ENCODE measurements at regions not wholly inside any gene's neighbourhood (a gene's known extent, or its start where the extent isn't known, plus 50 kb on each side); places are given as distances from the start of the nearest gene placed in this dataset.
"Not testable (repeated sequence)": the region's sequence is repeated elsewhere in the genome, so short reads cannot be mapped to it uniquely, and the experiment has no call there.

DNA sequence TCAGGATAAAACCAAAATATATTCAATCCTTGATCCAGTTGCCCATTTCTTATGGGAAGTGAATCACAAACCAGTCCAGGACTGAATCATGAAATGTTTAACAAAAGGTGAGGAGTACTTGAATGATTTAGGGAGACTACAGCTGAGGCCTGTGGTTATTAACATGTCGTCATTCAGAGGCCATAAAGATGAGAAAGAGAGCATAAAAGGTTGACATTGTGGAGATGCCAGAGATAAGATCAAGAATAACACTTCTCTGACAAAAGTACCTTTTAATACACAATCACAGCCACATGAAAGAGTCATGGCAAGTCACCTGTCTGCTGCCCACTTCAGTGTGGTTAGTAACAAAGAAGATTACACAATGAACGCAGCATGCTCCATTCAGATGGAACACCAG lies 1195.7 kb upstream of the SORCS1 start:
- peak; percentile 3 for DNase-seq (ENCODE audit: low spot score)

- DNase-seq (ENCODE audit: low spot score) = peak; percentile 72
Measured at GRCh38 chr10:108358912-108359311, 1194.4 kb upstream of the SORCS1 start.

- DNase-seq (ENCODE audit: low spot score) = no peak
Measured at GRCh38 chr10:108352771-108353170, 1188.3 kb upstream of the SORCS1 start.

DNA sequence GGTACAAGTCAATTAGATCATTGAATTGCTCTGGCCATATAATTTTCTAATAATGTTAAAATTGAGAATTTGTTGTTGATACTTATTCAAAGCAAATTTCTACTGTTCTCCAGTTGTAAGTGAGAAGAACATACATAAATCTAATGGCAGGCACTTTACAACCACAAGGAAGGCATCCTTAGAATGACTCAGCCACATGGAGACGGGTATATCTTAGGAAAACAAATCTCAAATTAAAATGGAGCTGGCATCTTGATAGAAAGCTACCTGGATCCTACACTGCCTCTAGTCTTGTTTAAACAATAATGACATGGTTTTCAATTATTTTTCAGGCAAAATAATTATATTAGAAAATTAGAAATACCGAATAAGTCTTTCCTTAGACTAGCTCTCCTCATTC lies 1183.7 kb upstream of the SORCS1 start:
- no peak for DNase-seq (ENCODE audit: low spot score)

- no peak for DNase-seq (ENCODE audit: low spot score)
Measured at GRCh38 chr10:108346066-108346465, 1181.6 kb upstream of the SORCS1 start.

- DNase-seq (ENCODE audit: low spot score) = no peak
Measured at GRCh38 chr10:108338146-108338545, 1173.6 kb upstream of the SORCS1 start.

- no peak for DNase-seq (ENCODE audit: low spot score)
Measured at GRCh38 chr10:108336836-108337235, 1172.3 kb upstream of the SORCS1 start.

- no peak for DNase-seq (ENCODE audit: low spot score)
Measured at GRCh38 chr10:108327706-108328105, 1163.2 kb upstream of the SORCS1 start.

DNA sequence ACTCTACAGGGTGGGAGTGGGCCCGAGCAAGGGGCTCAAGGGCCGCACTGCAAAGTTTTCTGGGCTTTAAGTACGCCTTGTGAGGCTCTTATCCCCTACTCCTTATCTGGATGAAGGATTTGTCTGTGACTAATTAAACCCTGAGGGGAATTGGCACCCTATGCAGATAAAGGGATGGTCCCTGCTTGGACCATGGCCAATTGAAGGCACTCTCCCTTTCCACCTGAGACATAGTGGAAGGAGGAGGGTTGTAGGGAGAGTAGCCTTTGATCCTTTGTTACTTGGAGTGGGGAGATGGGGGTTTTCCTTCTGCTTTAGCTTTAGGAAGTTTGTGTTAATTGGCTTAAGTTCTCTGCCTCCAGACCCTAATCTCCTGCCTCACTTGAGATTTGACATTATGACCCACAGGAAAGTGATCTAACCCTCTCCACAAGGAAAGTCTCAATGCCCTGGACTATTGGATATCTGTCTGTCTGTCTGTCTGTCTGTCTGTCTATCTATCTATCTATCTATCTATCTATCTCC lies 1158.8 kb upstream of the SORCS1 start:
- DNase-seq (ENCODE audit: low spot score) = no peak

GRCh38 chr10:108319434-108320222 lies 1155.1 kb upstream of the SORCS1 start:
- DNase-seq (ENCODE audit: low spot score) = no peak

DNA sequence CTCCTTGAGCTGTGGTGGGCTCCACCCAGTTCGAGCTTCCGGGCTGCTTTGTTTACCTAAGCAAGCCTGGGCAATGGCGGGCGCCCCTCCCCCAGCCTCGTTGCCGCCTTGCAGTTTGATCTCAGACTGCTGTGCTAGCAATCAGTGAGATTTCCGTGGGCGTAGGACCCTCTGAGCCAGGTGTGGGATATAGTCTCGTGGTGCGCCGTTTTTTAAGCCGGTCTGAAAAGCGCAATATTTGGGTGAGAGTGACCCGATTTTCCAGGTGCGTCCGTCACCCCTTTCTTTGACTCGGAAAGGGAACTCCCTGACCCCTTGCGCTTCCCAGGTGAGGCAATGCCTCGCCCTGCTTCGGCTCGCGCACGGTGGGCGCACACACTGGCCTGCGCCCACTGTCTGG lies 1151.1 kb upstream of the SORCS1 start:
- DNase-seq (ENCODE audit: low spot score) = not testable (repeated sequence)

DNA sequence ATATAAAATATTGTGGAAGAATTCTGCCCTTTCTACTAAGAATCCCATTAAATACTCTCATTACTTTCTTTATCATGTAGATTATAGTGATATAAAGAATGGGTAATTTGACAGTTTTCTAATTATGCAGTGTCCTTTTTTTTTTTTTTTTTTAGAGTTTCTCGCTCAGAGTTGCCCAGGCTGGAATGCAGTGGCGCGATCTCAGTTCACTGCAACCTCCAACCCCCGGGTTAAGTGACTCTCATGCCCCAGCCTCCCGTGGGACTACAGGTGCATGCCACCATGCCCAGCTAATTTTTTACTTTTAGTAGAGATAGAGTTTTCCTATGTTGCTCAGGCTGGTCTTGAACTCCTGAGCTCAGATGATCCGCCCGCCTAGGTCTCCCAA lies 1143.4 kb upstream of the SORCS1 start:
- no peak for DNase-seq (ENCODE audit: low spot score)

DNA sequence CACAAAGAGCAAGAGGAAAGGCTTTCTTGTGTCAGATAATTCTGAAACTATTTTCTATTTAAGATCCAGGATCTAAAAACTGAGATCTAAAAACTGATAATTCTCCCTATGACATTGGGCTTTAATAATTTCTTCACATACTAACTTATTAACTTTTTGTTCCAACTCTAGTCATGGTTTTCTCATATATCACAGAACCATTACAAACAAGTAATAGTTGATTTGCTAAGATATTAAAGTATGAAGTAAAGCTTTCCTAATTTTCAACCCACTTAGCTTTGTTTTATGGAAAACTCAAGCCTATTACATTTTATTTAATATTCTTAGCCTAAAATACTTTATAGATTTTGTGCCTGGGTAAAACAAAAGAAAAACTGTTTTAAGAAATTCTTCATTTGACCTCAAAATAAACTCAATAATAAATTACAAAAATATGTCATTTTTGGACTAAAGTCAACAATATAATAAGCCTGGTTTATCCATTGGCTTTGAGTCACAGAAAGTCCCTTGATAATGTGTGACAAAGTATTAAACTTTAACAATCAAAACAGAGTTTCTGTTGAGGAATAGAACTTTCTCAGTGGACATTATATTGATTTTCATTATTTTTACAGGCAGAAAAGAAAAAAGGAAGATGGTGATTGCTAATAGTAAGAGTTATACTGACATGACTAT lies 1142.9 kb upstream of the SORCS1 start:
- no peak for DNase-seq (ENCODE audit: low spot score)

- no peak for DNase-seq (ENCODE audit: low spot score)
Measured at GRCh38 chr10:108303149-108303548, 1138.6 kb upstream of the SORCS1 start.

GRCh38 chr10:108301002-108301401 lies 1136.5 kb upstream of the SORCS1 start:
- no peak for DNase-seq (ENCODE audit: low spot score)

GRCh38 chr10:108290823-108291222 lies 1126.3 kb upstream of the SORCS1 start:
- DNase-seq (ENCODE audit: low spot score) = no peak

GRCh38 chr10:108275895-108276685 lies 1111.6 kb upstream of the SORCS1 start:
- DNase-seq (ENCODE audit: low spot score) = no peak

- no peak for DNase-seq (ENCODE audit: low spot score)
Measured at GRCh38 chr10:108260383-108260906, 1095.9 kb upstream of the SORCS1 start.

DNA sequence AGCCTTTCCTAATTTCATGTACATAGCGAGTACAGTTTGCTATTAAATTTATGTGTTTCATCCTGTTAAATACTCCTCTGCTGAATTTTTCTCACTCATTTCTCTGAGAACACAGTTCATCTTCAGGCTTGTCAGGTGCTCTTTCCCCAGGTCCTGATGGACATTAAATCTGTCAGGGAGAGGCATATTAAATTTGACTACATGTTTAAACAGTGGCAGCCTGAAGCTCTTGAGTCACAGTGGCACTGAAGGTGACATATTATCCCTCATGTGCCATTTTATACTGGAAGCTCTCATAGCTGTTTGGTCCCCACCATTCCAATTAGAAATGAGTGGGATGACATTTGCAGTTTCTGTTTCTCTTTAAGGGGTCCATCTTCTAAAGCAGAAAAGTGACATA lies 1089.6 kb upstream of the SORCS1 start:
- no peak for DNase-seq (ENCODE audit: low spot score)

- DNase-seq (ENCODE audit: low spot score) = no peak
Measured at GRCh38 chr10:108252771-108253170, 1088.3 kb upstream of the SORCS1 start.

- DNase-seq (ENCODE audit: low spot score) = no peak
Measured at GRCh38 chr10:108250936-108251620, 1086.6 kb upstream of the SORCS1 start.

GRCh38 chr10:108249940-108250339 lies 1085.4 kb upstream of the SORCS1 start:
- no peak for DNase-seq (ENCODE audit: low spot score)
